ENCODE measurements at regions not wholly inside any gene's neighbourhood (a gene's known extent, or its start where the extent isn't known, plus 50 kb on each side); places are given as distances from the start of the nearest gene placed in this dataset.

DNA sequence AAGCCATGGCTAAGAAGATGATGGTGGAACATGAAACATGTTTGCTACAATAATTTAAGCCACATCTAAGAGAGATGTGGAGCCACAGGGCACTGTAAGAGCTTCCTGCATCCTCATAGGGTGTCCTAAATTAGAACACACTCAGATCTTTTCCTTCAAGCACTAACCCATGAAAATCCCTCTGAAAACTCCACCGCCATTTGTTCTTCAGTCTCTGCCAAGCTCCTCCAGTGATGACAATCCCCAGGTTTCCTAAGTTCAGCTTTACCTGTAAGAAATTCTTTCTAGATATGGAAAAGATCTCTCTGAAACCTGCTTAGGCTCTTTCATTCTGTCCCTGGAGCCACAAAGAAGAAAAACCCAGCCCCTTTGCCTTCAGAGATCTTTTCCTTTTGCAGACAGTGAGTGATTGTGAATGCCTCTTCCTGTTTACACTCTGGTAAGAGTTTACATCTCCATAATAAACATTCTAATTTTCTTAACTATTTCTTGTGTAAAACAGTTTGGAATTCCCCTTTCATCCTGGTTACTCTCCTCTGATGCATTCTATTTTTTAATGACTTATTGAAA lies 907.2 kb downstream of the VRK1 start:
- DNase-seq = no peak

GRCh38 chr14:97705107-97705506 lies 907.9 kb downstream of the VRK1 start:
- no peak for DNase-seq

DNA sequence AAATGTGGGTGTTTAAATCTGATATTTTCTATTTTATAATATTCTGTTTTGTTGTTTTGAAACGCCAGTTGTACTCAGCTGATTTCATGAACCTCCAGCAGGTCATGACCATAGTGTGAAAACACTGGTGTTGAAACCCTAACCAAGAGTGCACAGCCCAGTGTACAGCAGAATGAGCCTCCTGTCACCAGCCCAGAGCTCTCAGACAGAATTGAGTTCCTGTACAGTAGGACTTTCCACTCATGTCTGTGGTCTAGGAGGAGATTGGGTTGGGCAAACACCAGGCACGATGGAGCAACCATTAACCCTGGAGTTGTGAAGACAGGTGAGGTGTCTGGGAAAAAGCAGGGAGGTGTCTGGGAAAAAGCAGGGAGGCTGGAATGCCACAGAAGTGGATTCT lies 908.8 kb downstream of the VRK1 start:
- DNase-seq = peak; percentile 34

GRCh38 chr14:97706819-97707218 lies 909.6 kb downstream of the VRK1 start:
- peak; percentile 32 for DNase-seq

GRCh38 chr14:97707603-97708002 lies 910.4 kb downstream of the VRK1 start:
- peak; percentile 34 for DNase-seq

GRCh38 chr14:97709552-97709951 lies 912.4 kb downstream of the VRK1 start:
- DNase-seq = peak; percentile 38

- DNase-seq = no peak
These were observed 913.5 kb downstream of the VRK1 start for GRCh38 chr14:97710726-97711125.

- no peak for DNase-seq
These were observed 915.3 kb downstream of the VRK1 start for GRCh38 chr14:97712471-97712870.

DNA sequence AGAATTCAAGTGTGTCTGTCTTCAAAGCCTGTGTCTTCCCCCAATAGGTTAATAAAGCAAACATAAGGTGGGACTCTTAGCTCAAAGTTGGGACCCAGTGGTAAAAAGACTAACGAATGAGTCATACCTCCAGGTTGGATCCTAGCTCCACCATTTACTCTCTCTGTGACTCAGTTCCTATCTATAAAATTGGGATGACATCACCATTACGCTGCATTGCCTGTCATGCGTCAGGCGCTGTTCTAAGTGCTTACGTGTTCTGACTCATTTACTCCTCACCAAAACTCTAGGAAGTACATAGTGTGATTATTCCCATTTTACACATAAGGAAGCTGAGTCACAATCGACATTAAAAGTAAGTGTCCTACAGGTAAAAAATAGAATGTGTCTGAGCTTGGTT lies 915.8 kb downstream of the VRK1 start:
- DNase-seq = no peak

DNA sequence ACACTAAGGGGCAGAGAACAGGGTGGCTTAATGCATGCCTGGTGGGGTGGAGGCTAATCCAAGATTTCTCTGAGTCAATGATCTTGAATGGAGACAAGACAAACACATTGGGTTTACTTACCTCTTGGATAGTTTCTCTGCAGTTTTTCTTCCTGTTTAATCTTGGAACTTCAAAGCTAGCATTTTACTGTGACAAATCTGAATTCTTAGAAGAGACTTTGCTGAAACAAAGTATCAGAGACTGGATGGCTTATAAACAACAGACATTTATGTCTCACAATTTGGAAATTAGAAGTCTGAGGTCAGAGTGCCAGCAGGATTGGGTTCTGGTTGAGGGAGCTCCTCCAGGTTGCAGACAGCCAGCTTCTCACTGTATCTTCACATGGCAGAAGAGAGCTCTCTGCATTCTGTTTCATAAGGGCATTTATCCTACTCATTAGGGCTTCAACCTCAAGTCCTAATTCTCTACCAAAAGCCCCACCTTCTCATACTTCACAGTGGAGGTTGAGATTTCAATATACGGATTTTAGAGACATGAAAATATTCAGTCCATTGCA lies 921.8 kb downstream of the VRK1 start:
- DNase-seq = no peak

DNA sequence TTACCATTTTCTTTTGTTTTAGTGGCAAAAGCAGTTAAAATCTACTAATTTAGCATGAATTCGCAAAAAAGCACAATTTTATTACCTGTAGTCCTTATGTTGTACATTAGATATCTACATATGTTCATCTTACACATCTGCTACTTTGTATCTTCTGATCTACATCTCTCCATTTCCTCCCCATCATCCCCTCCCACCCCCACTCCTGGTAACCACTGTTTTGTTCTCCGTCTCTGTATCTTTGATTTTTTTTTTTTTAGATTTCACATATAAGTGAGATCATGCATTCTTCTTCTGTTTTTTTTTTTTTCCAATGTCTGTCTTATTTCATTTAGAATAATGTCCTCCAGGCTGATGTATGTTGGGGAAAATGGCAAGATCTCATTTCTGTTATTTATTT lies 922.7 kb downstream of the VRK1 start:
- DNase-seq = no peak

GRCh38 chr14:97723351-97723750 lies 926.2 kb downstream of the VRK1 start:
- DNase-seq = no peak

DNA sequence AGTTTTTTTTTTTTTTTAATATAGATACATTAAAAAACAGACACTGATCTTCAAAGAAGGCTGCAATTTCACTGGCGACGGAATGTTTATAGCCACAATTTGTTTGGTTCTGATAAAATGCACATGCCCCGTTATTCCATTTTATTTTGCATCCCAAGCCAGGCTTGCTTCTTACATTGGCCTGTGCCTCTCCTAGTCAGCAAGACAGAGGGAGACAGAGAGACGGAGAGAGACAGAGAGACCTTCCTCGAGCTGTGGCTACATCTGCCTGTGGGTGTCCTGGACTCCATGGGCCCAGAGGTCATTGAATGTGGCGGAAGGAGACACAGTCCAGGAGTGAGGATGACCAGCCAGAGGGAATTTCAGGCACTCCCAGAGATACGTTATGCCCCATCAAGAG lies 926.6 kb downstream of the VRK1 start:
- no peak for DNase-seq

GRCh38 chr14:97724265-97724731 lies 927.1 kb downstream of the VRK1 start:
- DNase-seq = peak; percentile 54

- DNase-seq = no peak
These were observed 929.5 kb downstream of the VRK1 start for GRCh38 chr14:97726676-97727075.

DNA sequence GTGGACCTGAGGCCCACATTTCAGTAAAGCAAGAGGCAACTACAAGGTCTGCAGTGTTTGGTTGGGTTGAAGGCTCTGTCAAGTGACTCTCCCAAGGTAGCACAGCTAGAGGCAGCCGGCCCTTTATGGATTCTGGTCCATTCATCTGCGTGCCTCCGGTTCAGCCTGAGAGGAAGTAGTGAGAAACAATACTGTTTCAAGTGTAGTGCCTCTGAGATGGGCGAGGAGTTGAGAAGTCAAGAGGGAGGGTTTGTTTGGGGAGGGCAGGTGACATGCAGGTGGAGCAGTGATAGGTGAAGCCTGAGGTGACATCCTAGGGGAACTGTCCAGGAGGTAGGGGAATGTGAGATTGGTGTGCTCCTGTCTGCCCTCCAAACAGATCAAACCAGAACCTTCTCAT lies 933.5 kb downstream of the VRK1 start:
- no peak for DNase-seq

GRCh38 chr14:97731800-97732199 lies 934.6 kb downstream of the VRK1 start:
- DNase-seq = no peak

- no peak for DNase-seq
These were observed 950.1 kb downstream of the VRK1 start for GRCh38 chr14:97747316-97747715.

- no peak for DNase-seq
These were observed 951.4 kb downstream of the VRK1 start for GRCh38 chr14:97748616-97749015.

DNA sequence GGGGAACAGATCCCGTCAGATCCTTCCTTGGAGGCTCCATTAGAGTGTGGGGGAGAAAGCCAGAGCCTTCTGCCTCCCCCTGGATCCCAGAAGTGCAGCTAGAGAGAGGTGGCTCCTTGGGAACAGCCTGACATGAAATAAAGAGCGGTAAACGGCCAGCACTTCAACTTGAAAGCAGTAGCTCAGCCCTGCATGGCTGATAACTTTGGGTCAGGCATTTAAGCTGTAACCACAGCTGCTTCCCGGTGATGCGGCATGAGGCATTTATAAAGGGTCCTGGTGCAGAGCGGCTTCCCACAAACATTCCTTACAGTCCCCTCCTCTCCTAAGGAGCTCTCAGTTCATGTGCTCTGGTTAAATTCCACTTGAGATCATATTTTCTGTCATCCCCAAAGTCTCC lies 960.3 kb downstream of the VRK1 start:
- no peak for DNase-seq

DNA sequence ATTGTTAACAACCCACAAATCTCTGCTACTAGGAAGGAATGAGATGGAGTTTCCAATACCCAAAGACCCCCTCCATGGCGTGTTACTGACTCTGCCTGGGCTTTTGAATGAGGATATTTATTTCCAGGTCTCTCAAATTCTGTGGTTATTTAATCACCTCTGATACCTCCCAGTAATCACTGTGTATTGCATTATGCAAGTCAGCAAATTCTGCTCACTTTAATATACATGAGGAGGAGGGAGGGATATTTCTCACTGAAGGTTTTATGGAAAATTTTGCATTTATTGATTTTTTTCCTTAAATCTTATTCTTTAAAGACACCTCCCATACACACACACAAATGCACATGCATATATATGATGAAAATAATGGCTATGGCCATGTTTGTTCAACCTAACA lies 962.9 kb downstream of the VRK1 start:
- DNase-seq = no peak

DNA sequence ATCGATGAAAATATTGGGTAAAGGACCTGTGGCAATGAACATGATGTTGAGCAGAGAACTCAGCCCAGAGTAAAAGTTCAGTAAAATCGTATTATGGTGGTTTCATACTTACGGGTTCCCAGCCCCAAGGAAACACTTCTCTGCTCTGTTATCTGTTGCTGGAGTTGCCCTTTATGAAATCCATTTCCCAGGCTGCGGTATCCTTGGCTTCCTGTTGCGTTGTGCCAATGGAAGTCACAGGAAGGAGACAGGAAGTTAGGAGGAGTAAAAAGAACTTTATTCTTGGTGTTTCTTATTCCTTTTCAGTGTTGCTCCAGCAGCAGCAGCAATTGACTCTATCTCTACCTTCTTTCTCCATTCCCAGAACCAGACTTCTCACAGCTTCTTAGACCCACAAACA lies 965.2 kb downstream of the VRK1 start:
- no peak for DNase-seq

- no peak for DNase-seq
These were observed 974.3 kb downstream of the VRK1 start for GRCh38 chr14:97771340-97772045.

DNA sequence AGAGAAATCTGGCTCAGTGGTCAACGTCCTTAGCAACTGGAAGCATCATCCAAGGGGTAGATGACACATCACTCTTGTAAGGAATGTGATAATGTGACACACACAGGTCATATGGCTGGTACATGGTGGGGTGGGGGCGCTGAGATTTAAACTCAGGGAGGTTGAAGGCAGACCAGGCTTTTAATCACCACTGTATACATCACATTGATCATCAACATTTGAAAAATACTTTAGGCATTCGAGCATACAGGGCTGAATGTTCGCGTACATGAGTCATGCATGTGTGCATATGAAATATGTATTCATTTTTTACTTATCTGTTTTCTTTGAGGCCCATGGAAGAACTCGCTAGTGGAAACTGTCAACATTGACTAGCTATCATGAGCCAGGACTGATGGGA lies 976.4 kb downstream of the VRK1 start:
- DNase-seq = no peak
